Activated CD4-positive, alpha-beta memory T cell treated with anti-CD3 and anti-CD28 coated beads, Interleukin-2, amount 10 ng/mL, durations not matched to agents 7 days and 5 days (primary cell): ENCODE measurements at regions not wholly inside any gene's neighbourhood (a gene's known extent, or its start where the extent isn't known, plus 50 kb on each side); places are given as distances from the start of the nearest gene placed in this dataset.
A peak's percentile ranks its signal among the peaks of the same experiment; 100 is the strongest.

Source experiments
- CTCF ChIA-PET: fragments of 350-600 bp; sonication (Branson Sonifier 250); formaldehyde crosslinking; loops from one replicate; lab custom pipeline; 2021; ENCODE audit warnings: antibody characterized with exemption, inconsistent platforms; lab: Charles Lee
- POLR2A ChIA-PET: fragments of 350-600 bp; sonication (Branson Sonifier 250); formaldehyde crosslinking; loops from one replicate; lab custom pipeline; 2021; ENCODE audit warnings: antibody characterized with exemption; lab: Charles Lee
- DNase-seq: peaks from one replicate; pipeline ENCODE4 v3.0.0-alpha.2; 2020
- H3K27ac Mint-ChIP-seq: one replicate; pipeline ENCODE4 v1.8.0; 2021; ENCODE audit warnings: mild to moderate bottlenecking, mixed read lengths
- H3K27me3 Mint-ChIP-seq: one replicate; pipeline ENCODE4 v1.8.0; 2021; ENCODE audit warnings: mixed read lengths
- H3K36me3 Mint-ChIP-seq: one replicate; pipeline ENCODE4 v1.8.0; 2021; ENCODE audit warnings: low read depth, mixed read lengths
- H3K4me1 Mint-ChIP-seq: one replicate; pipeline ENCODE4 v1.8.0; 2021; ENCODE audit warnings: mixed read lengths
- H3K4me3 Mint-ChIP-seq: one replicate; pipeline ENCODE4 v1.8.0; 2021; ENCODE audit warnings: mild to moderate bottlenecking, mixed read lengths
- H3K9me3 Mint-ChIP-seq: one replicate; pipeline ENCODE4 v1.8.0; 2021; ENCODE audit warnings: mixed read lengths

- Mint-ChIP-seq H3K27me3 (peaks cover 4% of the 10 kb centered on the region), H3K27ac (no peak overlapping the region), H3K4me3 (no peak overlapping the region), H3K9me3 (no peaks in the 10 kb centered on the region), H3K4me1 (no peaks in the 10 kb centered on the region), H3K36me3 (no peaks in the 10 kb centered on the region)
- peak; percentile 12 for DNase-seq
- ChIA-PET CTCF (no interaction called here), POLR2A (no interaction called here)
Observed at GRCh38 chr9:126157826-126158587, 168.6 kb upstream of the MVB12B start.

DNA sequence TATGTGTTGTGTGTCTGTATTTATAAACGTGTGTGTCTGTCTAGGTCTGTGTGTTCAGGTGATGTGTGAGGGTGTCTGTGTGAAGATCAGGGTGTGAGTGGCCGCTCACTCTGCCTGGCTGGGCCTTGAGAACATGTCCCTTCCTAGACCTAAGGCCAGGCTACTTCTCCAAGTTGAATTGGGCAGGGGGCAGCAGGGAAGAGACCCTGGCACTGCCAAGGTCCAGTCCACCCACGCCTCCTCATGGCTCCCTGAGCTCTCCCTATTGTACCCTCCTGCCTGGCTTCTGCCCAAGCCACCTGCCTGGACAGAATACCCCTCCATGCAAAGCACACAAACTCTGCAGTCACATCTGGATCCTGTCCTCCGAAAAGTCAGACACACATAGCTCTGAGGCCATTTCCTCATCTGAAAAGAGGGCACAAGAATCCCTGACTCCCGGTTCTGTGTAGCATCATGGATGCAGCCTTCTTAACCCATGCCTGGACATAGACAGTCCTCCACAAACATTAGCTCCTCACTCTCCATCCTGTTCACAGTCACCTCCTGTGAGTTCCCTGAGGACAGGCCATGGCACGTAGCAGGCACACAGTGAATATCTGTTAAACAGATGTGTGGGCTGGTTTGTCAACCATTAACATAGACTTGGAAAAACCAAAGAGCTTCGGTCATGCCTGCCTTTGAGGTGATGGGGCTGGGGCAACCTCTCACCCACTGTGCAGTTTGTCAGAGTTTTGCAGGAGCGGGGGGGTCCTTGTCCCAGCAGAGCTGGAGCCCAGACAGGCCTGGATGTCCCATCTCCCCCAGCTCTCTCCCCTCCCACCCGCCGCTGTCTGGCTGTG is 167.8 kb upstream of the MVB12B start:
- ChIA-PET POLR2A (no interaction called here), CTCF (no interaction called here)
- H3K4me3 Mint-ChIP-seq = no peak overlapping the region
- H3K36me3 Mint-ChIP-seq = no peaks in the 10 kb centered on the region
- no peak for DNase-seq
- no peaks in the 10 kb centered on the region for H3K4me1 Mint-ChIP-seq
- H3K27ac Mint-ChIP-seq = no peak overlapping the region
- no peaks in the 10 kb centered on the region for H3K9me3 Mint-ChIP-seq
- no peaks in the 10 kb centered on the region for H3K27me3 Mint-ChIP-seq

GRCh38 chr9:126159430-126160060 is 167.1 kb upstream of the MVB12B start:
- peak; percentile 7 for DNase-seq
- no peaks in the 10 kb centered on the region for H3K27me3 Mint-ChIP-seq
- H3K4me3 Mint-ChIP-seq = no peak overlapping the region
- H3K9me3 Mint-ChIP-seq = no peaks in the 10 kb centered on the region
- POLR2A ChIA-PET = interaction anchor here (0.8 kb wide), 1 partner anchor 9 kb away, joined by 3 read pairs; no protein-coding TSS in a partner anchor
- no peaks in the 10 kb centered on the region for H3K36me3 Mint-ChIP-seq
- no peaks in the 10 kb centered on the region for H3K4me1 Mint-ChIP-seq
- CTCF ChIA-PET = no interaction called here
- no peak overlapping the region for H3K27ac Mint-ChIP-seq

GRCh38 chr9:126160067-126160853 is 166.4 kb upstream of the MVB12B start:
- ChIA-PET CTCF (no interaction called here), POLR2A (interaction anchor here (0.8 kb wide), 1 partner anchor 8 kb away, joined by 3 read pairs; no protein-coding TSS in a partner anchor)
- Mint-ChIP-seq H3K27me3 (no peaks in the 10 kb centered on the region), H3K4me1 (no peaks in the 10 kb centered on the region), H3K36me3 (no peaks in the 10 kb centered on the region), H3K9me3 (no peaks in the 10 kb centered on the region), H3K27ac (no peak overlapping the region), H3K4me3 (no peak overlapping the region)
- no peak for DNase-seq

DNA sequence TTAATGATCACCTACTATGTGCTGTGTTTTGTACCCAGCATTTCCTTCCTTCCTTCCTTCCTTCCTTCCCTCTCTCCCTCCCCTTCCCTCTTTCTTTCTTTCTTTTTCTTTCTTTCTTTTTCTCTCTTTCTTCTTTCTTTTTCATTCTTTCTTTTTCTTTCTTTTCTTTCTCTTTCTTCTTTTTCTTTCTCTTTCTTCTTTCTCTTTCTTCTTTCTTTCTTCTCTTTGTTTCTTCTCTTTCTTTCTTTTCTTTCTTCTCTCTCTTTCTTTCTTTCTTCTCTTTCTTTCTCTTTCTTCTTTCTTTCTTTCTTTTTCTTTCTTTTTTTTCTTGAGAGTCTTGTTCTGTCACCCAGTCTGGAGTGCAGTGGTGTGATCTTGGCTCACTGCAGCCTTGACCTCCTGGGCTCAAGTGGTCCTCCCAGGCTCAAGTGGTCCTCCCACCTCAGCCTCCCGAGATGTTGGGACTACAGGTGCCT is 165.7 kb upstream of the MVB12B start:
- POLR2A ChIA-PET = no interaction called here
- Mint-ChIP-seq H3K27me3 (no peaks in the 10 kb centered on the region), H3K27ac (no peak overlapping the region), H3K4me1 (no peaks in the 10 kb centered on the region), H3K9me3 (no peaks in the 10 kb centered on the region), H3K4me3 (no peak overlapping the region), H3K36me3 (no peaks in the 10 kb centered on the region)
- DNase-seq = no peak
- CTCF ChIA-PET = no interaction called here

DNA sequence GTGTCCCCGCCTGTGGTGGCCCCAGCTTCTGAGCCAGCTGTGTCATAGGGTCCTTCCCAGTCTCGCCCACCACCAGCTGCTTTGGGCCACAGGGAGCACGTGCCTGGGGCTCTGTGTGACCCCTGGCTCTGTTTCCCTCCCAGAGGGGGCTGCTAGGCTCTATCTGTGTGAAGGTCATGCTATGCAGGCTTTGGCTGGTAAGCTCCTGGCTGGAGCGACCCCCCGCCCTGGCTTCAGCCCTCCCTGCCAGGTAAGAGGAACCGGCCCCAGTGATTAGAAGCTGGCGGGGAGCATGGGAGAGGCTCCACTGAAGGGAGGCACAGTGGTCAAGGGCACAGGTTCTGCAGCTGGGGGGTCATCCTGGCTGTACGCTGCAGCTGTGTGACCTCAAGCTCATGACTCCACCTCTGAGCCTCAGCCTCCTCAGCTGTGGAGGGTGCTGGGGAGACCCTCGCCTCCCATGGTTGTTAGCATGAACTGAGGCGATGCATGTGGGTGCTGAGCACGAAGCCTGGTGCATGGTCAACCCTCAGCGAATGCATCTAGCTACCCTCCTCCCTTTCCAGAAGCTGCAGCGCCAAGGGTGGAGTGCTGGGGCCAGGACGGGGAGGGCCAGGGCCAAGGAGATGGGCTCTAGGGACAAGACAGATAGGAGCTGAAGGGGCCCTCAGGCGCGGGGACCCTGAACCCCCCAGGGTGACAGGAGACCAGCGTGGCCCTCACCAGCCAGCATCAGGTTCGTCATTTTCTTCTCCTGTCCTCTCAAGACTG is 163.8 kb upstream of the MVB12B start:
- Mint-ChIP-seq H3K27ac (no peak overlapping the region), H3K4me3 (no peak overlapping the region), H3K27me3 (peaks cover 1% of the 10 kb centered on the region), H3K36me3 (no peaks in the 10 kb centered on the region), H3K9me3 (no peaks in the 10 kb centered on the region), H3K4me1 (no peaks in the 10 kb centered on the region)
- ChIA-PET POLR2A (no interaction called here), CTCF (no interaction called here)
- peak; percentile 7 for DNase-seq

GRCh38 chr9:126164796-126165525 is 161.7 kb upstream of the MVB12B start:
- Mint-ChIP-seq H3K4me1 (no peaks in the 10 kb centered on the region), H3K27ac (no peak overlapping the region), H3K27me3 (peaks cover 7% of the 10 kb centered on the region), H3K36me3 (no peaks in the 10 kb centered on the region), H3K4me3 (no peak overlapping the region), H3K9me3 (no peaks in the 10 kb centered on the region)
- ChIA-PET CTCF (no interaction called here), POLR2A (no interaction called here)
- DNase-seq = peak; percentile 3

- Mint-ChIP-seq H3K36me3 (no peaks in the 10 kb centered on the region), H3K9me3 (no peaks in the 10 kb centered on the region), H3K4me3 (no peak overlapping the region), H3K27ac (no peak overlapping the region), H3K4me1 (no peaks in the 10 kb centered on the region), H3K27me3 (peaks cover 7% of the 10 kb centered on the region)
- no peak for DNase-seq
- ChIA-PET CTCF (no interaction called here), POLR2A (no interaction called here)
Observed at GRCh38 chr9:126165755-126166154, 160.9 kb upstream of the MVB12B start.

- no peaks in the 10 kb centered on the region for H3K4me1 Mint-ChIP-seq
- H3K27ac Mint-ChIP-seq = no peak overlapping the region
- H3K36me3 Mint-ChIP-seq = no peaks in the 10 kb centered on the region
- no peak overlapping the region for H3K4me3 Mint-ChIP-seq
- no peaks in the 10 kb centered on the region for H3K9me3 Mint-ChIP-seq
- ChIA-PET CTCF (no interaction called here), POLR2A (no interaction called here)
- peaks cover 7% of the 10 kb centered on the region for H3K27me3 Mint-ChIP-seq
- DNase-seq = peak; percentile 10
Observed at GRCh38 chr9:126166291-126166690, 160.3 kb upstream of the MVB12B start.

DNA sequence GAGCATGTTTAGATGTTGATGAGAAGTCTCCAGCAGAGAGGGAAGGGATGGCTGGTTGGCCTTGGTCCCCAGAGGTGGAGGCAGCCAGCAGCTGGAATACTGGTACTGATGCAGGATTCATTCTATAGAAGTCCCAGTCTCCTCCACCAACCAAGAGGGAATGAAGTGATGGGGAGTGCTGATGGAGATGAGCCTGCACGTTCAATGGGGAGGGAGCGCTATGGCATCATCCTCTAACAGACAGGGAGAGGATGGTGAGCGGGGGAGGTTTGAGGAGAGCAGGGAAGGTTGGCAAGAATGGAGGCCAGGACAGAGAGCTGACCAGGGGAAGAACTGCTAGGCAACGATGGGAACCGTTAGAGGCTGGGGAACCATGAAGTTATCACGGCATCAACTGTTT is 159.8 kb upstream of the MVB12B start:
- no peaks in the 10 kb centered on the region for H3K9me3 Mint-ChIP-seq
- no peaks in the 10 kb centered on the region for H3K36me3 Mint-ChIP-seq
- H3K27me3 Mint-ChIP-seq = peaks cover 7% of the 10 kb centered on the region
- CTCF ChIA-PET = no interaction called here
- no peak overlapping the region for H3K27ac Mint-ChIP-seq
- POLR2A ChIA-PET = no interaction called here
- H3K4me1 Mint-ChIP-seq = no peaks in the 10 kb centered on the region
- peak; percentile 1 for DNase-seq
- H3K4me3 Mint-ChIP-seq = no peak overlapping the region

DNA sequence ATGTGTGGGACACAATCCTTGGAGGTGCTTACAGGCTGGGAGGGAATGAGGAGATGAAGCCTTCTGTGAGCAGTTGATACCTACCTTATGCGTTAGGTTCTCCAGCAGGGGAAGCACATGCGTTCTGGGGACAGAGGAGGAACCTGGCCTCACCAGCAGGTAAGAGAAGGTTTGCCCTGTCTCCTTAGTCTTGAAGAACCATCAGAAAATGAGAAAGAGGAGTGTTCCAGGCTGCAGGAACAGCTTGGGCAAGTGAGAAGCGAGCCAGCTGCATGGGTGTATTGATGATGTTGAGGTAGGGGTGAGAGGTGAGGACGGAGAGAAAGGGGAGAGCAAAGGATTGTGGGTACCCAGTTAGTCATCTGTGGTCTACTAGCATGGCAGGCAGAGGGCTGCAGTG is 156.9 kb upstream of the MVB12B start:
- ChIA-PET POLR2A (no interaction called here), CTCF (no interaction called here)
- Mint-ChIP-seq H3K4me1 (no peaks in the 10 kb centered on the region), H3K4me3 (no peak overlapping the region), H3K9me3 (no peaks in the 10 kb centered on the region), H3K27me3 (peaks cover 7% of the 10 kb centered on the region), H3K27ac (no peak overlapping the region), H3K36me3 (no peaks in the 10 kb centered on the region)
- no peak for DNase-seq
